GM23248 (cell line): ENCODE measurements at regions not wholly inside any gene's neighbourhood (a gene's known extent, or its start where the extent isn't known, plus 50 kb on each side); places are given as distances from the start of the nearest gene placed in this dataset.

Experiments
- DNase-seq: peaks from one replicate; pipeline ENCODE4 v3.0.0-alpha.2; 2015
- H2AFZ ChIP-seq: fragments of 200-600 bp; sonication (generic); 2 replicates; pipeline ENCODE4 v1.6.1; 2016; ENCODE audit warnings: antibody characterized with exemption
- H3F3A ChIP-seq: fragments of 200-600 bp; sonication (generic); 2 replicates; pipeline ENCODE4 v1.6.1; 2016; ENCODE audit warnings: mild to moderate bottlenecking, antibody characterized with exemption, mixed run types; ENCODE audit not compliant: insufficient read depth
- H3K27ac ChIP-seq: fragments of 200-600 bp; sonication (generic); 2 replicates; pipeline ENCODE4 v1.5.1; 2016; ENCODE audit warnings: mild to moderate bottlenecking
- H3K27me3 ChIP-seq: fragments of 200-600 bp; sonication (generic); replicated peaks from 2 replicates; pipeline ENCODE4 v1.6.1; 2016; ENCODE audit warnings: mild to moderate bottlenecking; ENCODE audit not compliant: insufficient read depth
- H3K36me3 ChIP-seq: fragments of 200-600 bp; sonication (generic); 2 replicates; pipeline ENCODE4 v1.6.1; 2016; ENCODE audit warnings: low read depth, mild to moderate bottlenecking
- H3K4me1 ChIP-seq: fragments of 200-600 bp; sonication (generic); 2 replicates; pipeline ENCODE4 v1.6.1; 2016; ENCODE audit warnings: mild to moderate bottlenecking; ENCODE audit not compliant: insufficient read depth
- H3K4me2 ChIP-seq: fragments of 200-600 bp; sonication (generic); one replicate; pipeline ENCODE4 v1.6.1; 2016; ENCODE audit warnings: mild to moderate bottlenecking; ENCODE audit not compliant: unreplicated experiment
- H3K4me3 ChIP-seq: fragments of 200-600 bp; sonication (generic); 2 replicates; pipeline ENCODE4 v1.5.1; 2016; ENCODE audit warnings: mild to moderate bottlenecking
- H3K79me2 ChIP-seq: fragments of 200-600 bp; sonication (generic); 2 replicates; pipeline ENCODE4 v1.6.1; 2016; ENCODE audit warnings: mild to moderate bottlenecking; ENCODE audit not compliant: insufficient read depth
- H3K9ac ChIP-seq: fragments of 200-600 bp; sonication (generic); 2 replicates; pipeline ENCODE4 v1.6.1; 2016; ENCODE audit warnings: mild to moderate bottlenecking
- H3K9me2 ChIP-seq: fragments of 200-600 bp; sonication (generic); 2 replicates; pipeline ENCODE4 v1.6.1; 2016; ENCODE audit warnings: mixed run types, mild to moderate bottlenecking, moderate library complexity; ENCODE audit not compliant: insufficient read depth
- H3K9me3 ChIP-seq: fragments of 200-600 bp; sonication (generic); one replicate; pipeline ENCODE4 v1.6.1; 2017; ENCODE audit warnings: low read depth
- H4K20me1 ChIP-seq: fragments of 200-600 bp; sonication (generic); 2 replicates; pipeline ENCODE4 v1.6.0; 2016; ENCODE audit not compliant: insufficient read depth
- EZH2 ChIP-seq: fragments of 200-600 bp; sonication (generic); IDR thresholded peaks from 2 replicates; pipeline ENCODE4 v1.6.1; 2018; ENCODE audit warnings: antibody characterized with exemption, mild to moderate bottlenecking; ENCODE audit not compliant: insufficient read depth, poor library complexity, severe bottlenecking
- EZH2phosphoT487 ChIP-seq: fragments of 200-600 bp; sonication (generic); IDR thresholded peaks from 2 replicates; pipeline ENCODE4 v1.6.1; 2018; ENCODE audit warnings: antibody characterized with exemption, moderate library complexity, mild to moderate bottlenecking, low read depth; ENCODE audit not compliant: insufficient read depth
- WGBS, 2 experiments: methylation state at CpG; one replicate each; pipeline ENCODE4 v1.1.6; 2015 to 2017; ENCODE audit warnings: low lambda C conversion rate in 2 of 2, low coverage in 1 of 2; ENCODE audit errors: missing lambda C conversion rate in 2 of 2; 5-methylcytosine and 5-hydroxymethylcytosine counted together
- in situ Hi-C: fragments of 300-500 bp; cut with MboI; formaldehyde crosslinking; loops from 2 replicates; pipeline ENCODE4 v1.15.0; 2020

- no peak overlapping the region for H2AFZ ChIP-seq
- no peak overlapping the region for H3K27ac ChIP-seq
- DNase-seq, result no peak
- H3K4me2 ChIP-seq, result no peak overlapping the region
- H3K9me2 ChIP-seq, result no peaks in the 10 kb centered on the region
- peaks cover 13% of the 10 kb centered on the region for H3K4me1 ChIP-seq
- H3K27me3 ChIP-seq, result peaks cover 16% of the 10 kb centered on the region
- H3K79me2 ChIP-seq, result no peaks in the 10 kb centered on the region
- in situ Hi-C loops, result no loop called here
- H3K36me3 ChIP-seq, result no peaks in the 10 kb centered on the region
- H4K20me1 ChIP-seq, result no peaks in the 10 kb centered on the region
- H3K4me3 ChIP-seq, result no peak overlapping the region
- WGBS, 2 experiments, result 78 to 79% methylated on average over 22 of the region's 22 CpGs
- no peaks in the 10 kb centered on the region for H3K9me3 ChIP-seq
- peaks cover 17% of the 10 kb centered on the region; the same call in 1 of the 2 replicates for H3F3A ChIP-seq
- TF ChIP-seq EZH2phosphoT487 (no peak), EZH2 (no peak)
- no peak overlapping the region for H3K9ac ChIP-seq
Observed at GRCh38 chr11:69912161-69912910, 93.1 kb upstream of the FGF3 start.

GRCh38 chr11:69912911-69913451 is 93.8 kb upstream of the FGF3 start:
- in situ Hi-C loops, result no loop called here
- 47 to 56% methylated on average over 16 of the region's 16 CpGs for WGBS, 2 experiments
- peak; percentile 47 for DNase-seq

GRCh38 chr11:69913591-69914285 is 94.5 kb upstream of the FGF3 start:
- in situ Hi-C loops, result no loop called here
- Histone ChIP-seq H3K27me3 (peaks cover 6% of the 10 kb centered on the region), H3K4me1 (peaks cover 13% of the 10 kb centered on the region), H3K36me3 (no peaks in the 10 kb centered on the region), H3K9me2 (no peaks in the 10 kb centered on the region), H3K9ac (no peak overlapping the region), H3K4me3 (no peak overlapping the region), H3K79me2 (no peaks in the 10 kb centered on the region), H3K27ac (no peak overlapping the region), H3K4me2 (no peak overlapping the region), H3K9me3 (no peaks in the 10 kb centered on the region), H3F3A (peaks cover 17% of the 10 kb centered on the region; the same call in 1 of the 2 replicates), H4K20me1 (no peaks in the 10 kb centered on the region), H2AFZ (no peak overlapping the region)
- 82 to 84% methylated on average over 8 to 11 of the region's 12 CpGs for WGBS, 2 experiments
- TF ChIP-seq EZH2phosphoT487 (no peak), EZH2 (no peak)
- DNase-seq, result no peak

More at GRCh38 chr11:69912911-69913451, 93.8 kb upstream of the FGF3 start:
- Histone ChIP-seq H3K9ac (no peak overlapping the region), H3K9me3 (no peaks in the 10 kb centered on the region), H3F3A (peaks cover 17% of the 10 kb centered on the region; the same call in 1 of the 2 replicates), H3K9me2 (no peaks in the 10 kb centered on the region), H3K4me3 (no peak overlapping the region), H3K79me2 (no peaks in the 10 kb centered on the region), H3K36me3 (no peaks in the 10 kb centered on the region), H4K20me1 (no peaks in the 10 kb centered on the region), H3K27me3 (peaks cover 14% of the 10 kb centered on the region), H3K4me2 (no peak overlapping the region), H2AFZ (no peak overlapping the region), H3K4me1 (peaks cover 13% of the 10 kb centered on the region), H3K27ac (no peak overlapping the region)
- TF ChIP-seq EZH2phosphoT487, result no peak

- Histone ChIP-seq H3K4me2 (peak overlapping the region; percentile 90), H3K9me3 (no peaks in the 10 kb centered on the region), H3K36me3 (no peaks in the 10 kb centered on the region), H3F3A (peaks cover 17% of the 10 kb centered on the region; the same call in 1 of the 2 replicates), H3K4me3 (no peak overlapping the region), H3K27ac (no peak overlapping the region), H3K9ac (no peak overlapping the region), H2AFZ (no peak overlapping the region), H4K20me1 (no peaks in the 10 kb centered on the region), H3K27me3 (no peaks in the 10 kb centered on the region; the same call in 1 of the 2 replicates), H3K4me1 (peaks cover 13% of the 10 kb centered on the region), H3K79me2 (no peaks in the 10 kb centered on the region), H3K9me2 (no peaks in the 10 kb centered on the region)
- TF ChIP-seq EZH2phosphoT487, result no peak
- no peak for TF ChIP-seq EZH2
- in situ Hi-C loops, result no loop called here
- no peak for DNase-seq
- WGBS, 2 experiments, result 83 to 85% methylated on average over 17 to 18 of the region's 18 CpGs
Observed at GRCh38 chr11:69914286-69915150, 95.3 kb upstream of the FGF3 start.
